Hematopoietic multipotent progenitor cell treated with erythropoietin and hydrocortisone succinate and interleukin-3 and kit ligand, for 15 days (in vitro differentiated cells): ENCODE measurements at regions not wholly inside any gene's neighbourhood (a gene's known extent, or its start where the extent isn't known, plus 50 kb on each side); places are given as distances from the start of the nearest gene placed in this dataset.
"Not testable (repeated sequence)": the region's sequence is repeated elsewhere in the genome, so short reads cannot be mapped to it uniquely, and the experiment has no call there.

Source experiments
- DNase-seq: peaks from one replicate; pipeline ENCODE4 v3.0.0-alpha.2; 2015; ENCODE audit warnings: low spot score

DNA sequence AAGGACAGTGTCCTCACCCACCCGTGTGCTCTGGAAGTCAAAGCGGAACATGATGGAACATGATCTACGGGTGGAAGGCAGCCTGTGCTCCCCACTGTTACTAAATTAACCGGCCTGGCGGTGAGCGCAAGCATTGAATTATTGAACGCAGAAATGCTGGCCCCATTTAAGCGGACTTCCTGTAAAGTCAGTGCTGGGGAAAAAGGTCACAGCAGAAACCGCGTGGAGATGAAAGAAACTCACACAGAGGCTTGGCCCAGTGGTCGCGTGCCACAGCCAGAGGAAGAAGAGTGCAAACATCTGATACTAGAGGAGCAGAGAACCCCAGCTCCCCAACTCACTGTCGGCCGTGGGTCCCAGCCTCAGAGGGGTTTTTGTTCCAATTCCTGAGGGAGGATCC lies 321.2 kb downstream of the ADGRD1 start:
- DNase-seq, result no peak

- DNase-seq, result no peak
These were observed 322.1 kb downstream of the ADGRD1 start for GRCh38 chr12:131275824-131276223.

- no peak for DNase-seq
These were observed 322.9 kb downstream of the ADGRD1 start for GRCh38 chr12:131276501-131277185.

DNA sequence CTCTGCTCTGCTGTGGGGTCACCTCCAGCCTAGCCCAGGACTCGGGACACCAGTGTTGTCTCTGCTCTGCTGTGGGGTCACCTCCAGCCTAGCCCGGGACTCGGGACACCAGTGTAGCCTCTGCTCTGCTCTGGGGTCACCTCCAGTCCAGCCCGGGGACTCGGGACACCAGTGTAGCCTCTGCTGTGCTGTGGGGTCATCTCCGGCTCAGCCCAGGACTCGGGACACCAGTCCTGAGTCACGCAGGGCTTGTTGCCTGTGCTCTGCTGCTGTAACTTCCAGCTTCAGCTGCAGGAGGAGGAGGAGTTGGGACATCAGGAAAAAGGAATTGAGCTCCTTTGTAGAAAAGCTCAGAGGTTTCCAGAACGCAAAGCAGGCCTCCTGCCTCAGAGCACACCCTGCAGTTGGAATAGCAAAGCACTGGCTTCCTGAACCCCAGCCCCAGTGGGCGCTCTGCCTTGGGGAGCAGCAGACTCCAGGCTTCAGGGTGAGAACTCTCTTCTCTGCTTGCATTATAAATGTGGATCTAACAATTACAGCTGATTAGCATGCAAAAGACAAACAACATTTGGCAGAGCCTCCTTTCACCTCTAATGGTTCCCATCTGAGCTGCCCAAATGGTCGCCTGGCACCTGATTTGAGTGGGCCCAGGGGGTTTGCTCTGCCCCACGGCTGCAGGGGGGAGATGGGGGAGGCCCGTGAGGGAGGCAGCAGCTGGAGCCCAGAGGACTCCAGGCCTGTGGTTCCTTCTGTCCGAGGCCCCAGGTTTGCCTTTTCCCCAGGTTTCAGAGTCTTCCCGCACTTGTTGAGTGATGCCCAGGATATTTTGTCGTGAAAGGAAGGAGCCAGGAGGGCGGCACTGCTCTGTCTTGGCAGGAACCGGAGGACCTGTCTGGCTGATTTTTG lies 323.7 kb downstream of the ADGRD1 start:
- not testable (repeated sequence) for DNase-seq

- not testable (repeated sequence) for DNase-seq
These were observed 324.9 kb downstream of the ADGRD1 start for GRCh38 chr12:131278451-131279115.

GRCh38 chr12:131279281-131279921 lies 325.7 kb downstream of the ADGRD1 start:
- DNase-seq, result no peak

DNA sequence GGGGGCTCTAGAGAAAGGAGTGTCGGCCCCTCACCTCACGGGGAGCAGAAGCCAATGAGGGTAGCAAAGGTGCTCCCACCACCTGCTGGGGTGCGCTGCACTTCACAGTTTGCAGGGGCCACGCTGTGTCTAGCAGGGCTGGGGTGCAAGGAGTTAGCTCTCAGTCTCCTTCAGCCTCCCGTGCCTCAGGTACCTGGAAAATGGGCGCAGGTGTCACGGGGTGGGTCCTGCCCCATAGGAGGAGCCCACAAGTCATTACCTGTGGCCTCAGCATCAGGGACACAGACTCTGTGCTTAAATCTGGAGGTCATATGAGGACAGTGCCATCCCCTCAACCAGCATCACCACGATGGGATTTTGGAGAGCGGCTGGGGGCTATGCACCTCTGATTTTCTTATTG lies 326.7 kb downstream of the ADGRD1 start:
- DNase-seq, result no peak

DNA sequence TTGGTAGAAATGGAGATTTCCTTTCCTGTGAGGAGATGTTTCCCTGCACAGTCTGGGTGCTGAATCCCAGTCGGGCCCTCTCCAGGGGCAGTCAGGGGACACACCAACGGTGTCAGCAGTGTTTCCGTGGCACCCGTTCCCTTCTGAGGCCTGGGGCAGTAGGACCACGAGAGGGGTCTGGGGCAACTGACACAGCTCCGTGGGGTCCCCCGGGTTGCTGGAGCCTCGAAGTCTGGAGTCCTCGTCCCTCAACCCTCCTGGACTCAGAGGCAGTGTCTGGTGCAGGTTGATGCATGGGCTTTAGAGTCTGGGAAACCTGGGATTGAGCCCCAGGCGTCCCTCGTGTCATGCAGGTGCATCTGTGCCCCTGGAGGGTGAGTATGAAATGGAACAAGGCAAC lies 327.3 kb downstream of the ADGRD1 start:
- no peak for DNase-seq

DNA sequence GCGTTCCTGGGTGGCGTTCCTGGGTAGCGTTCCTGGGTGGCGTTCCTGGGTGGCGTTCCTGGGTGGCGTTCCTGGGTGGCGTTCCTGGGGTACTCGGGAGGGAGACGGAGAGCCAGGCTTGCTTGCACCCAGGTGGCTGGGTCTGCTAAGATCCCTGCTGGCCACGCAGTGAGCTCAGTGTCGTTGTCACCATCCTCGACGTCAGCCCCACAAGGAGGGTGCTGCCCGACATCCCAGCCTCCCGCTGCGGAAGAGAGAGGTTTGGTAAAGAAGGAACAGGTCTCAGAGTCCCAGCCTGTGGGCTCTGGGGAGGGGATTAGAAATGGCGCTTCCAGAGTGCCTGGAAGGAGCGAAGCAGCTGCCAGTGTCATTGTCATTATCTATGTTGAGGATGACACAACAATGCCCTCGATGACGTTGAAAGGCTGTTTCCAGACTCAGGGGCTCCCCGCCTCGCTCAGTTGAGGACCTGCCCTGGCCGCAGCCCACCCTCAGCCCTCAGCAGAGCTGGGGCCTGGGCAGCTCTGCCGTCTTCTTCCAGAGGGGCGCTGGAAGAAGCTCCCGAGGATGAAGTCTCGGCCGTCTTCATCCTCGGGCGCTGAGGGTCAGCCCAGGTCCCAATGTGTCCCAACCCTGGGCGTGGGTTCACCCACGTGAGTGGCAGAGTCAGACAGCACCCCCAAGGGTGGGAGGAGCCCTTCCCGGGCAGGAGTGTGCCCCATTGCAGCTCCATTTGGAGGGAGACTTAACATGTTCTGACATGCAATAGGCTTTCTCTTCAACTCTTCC lies 328.8 kb downstream of the ADGRD1 start:
- DNase-seq, result no peak

DNA sequence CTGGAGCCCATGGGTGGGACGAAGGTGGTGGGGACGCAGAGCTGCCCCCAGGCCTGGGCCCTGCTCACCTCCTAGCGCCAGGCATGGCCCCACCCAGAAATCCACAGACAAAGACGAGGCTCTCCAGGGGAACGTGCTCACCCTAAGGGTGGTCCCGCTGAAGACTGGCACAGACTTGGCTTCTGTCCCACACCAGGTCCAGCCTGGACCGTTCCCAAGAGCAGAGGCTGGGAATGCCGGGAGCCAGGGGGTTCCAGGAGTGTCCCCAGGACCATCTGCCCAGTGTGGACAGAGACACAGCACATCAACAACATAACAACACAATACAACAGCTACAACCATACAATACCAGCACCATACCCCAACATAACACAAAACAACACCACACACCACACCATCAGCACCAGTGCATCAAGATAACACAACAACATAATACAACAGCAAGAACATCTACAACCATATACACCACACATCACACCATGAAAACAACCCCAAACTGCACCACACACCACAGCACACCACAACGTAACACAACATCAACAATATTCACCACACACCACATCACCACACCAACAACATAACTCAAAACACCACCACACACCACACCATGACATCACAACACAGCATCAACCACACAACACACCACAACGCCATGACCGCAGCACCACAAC lies 329.6 kb downstream of the ADGRD1 start:
- DNase-seq, result no peak

DNA sequence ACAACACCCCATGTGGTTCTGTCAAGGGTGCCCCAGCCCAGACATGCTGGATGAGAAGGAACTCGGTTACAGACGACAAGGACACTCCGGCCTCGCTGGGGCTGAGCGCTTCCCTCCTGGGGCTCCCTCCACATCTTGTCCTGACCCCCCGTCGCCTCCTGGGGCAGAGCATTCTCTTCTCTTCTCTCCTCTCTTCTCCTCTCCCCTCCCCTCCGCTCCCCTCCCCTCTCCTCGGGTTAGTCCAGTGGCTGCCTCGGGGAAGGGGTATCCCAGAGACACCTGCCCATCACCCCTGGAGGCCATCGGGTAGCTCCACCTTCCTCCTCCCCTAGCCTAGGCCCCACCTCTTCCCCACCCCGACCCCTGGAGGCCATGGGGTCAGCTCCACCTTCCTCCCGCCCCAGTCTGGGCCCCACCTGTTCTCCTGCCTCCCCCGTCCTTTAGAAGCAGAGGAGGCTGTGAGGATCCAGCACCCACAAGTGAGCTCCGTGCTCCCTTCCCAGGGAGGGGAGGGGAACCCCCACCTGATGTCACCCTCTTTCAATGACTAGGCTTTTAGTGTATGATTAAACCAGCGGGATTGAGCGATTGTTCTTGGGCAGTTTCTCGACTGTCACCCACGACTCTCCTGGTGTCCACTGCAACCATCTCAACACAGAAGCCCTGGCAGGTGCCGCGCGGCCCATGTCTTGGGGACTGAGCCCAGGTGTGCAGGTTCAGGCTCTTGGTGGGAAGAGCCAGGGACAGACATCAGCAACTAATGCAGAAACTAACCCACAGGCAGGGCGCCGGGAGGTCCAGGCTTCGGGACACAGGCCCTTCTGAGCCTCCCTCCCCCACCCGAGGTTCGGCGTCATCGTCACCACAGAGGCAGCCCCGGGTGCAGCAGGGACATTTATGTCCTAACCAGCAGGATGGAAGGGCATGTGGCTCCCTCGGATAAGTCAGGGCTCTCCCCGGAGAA lies 330.4 kb downstream of the ADGRD1 start:
- not testable (repeated sequence) for DNase-seq

- not testable (repeated sequence) for DNase-seq
These were observed 331.5 kb downstream of the ADGRD1 start for GRCh38 chr12:131284954-131285904.

DNA sequence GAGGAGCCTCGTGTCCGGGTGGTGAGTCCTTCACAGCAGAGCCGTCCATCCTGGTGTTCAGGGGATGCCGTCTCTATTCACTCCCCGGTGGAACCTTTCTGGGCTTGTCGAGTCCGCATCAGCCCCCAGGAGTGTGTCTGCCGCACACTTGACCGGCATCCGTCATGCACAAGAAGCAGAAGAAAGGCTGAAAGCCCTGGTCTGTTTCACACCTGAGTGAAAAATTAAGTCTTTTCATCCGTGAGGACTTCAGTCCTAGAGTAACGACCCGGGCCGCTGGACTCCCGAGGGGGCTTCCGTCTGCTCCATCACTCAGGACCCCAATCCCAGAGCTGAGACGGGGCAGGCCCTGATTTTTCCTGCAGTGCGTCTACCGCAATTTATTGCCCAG lies 332.2 kb downstream of the ADGRD1 start:
- not testable (repeated sequence) for DNase-seq

DNA sequence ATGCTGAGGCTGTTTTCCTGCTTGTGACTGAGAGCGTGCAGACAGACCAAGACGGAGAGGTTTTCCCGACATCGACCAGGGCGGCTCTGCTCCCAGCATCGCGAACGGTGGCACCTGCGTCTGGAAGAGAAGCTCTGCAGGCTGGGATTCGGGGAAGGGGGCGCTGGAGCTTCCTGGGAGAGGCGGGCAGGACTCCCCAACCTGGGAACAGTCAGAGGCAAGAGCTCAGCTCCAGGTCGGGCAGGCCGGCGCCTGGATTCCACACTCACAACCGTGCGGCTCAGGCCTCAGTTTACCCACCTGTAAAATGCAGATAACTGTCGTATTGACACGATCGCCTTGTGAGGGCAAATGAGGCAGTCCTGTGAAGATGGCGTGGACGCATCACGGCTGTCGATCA lies 332.6 kb downstream of the ADGRD1 start:
- not testable (repeated sequence) for DNase-seq

DNA sequence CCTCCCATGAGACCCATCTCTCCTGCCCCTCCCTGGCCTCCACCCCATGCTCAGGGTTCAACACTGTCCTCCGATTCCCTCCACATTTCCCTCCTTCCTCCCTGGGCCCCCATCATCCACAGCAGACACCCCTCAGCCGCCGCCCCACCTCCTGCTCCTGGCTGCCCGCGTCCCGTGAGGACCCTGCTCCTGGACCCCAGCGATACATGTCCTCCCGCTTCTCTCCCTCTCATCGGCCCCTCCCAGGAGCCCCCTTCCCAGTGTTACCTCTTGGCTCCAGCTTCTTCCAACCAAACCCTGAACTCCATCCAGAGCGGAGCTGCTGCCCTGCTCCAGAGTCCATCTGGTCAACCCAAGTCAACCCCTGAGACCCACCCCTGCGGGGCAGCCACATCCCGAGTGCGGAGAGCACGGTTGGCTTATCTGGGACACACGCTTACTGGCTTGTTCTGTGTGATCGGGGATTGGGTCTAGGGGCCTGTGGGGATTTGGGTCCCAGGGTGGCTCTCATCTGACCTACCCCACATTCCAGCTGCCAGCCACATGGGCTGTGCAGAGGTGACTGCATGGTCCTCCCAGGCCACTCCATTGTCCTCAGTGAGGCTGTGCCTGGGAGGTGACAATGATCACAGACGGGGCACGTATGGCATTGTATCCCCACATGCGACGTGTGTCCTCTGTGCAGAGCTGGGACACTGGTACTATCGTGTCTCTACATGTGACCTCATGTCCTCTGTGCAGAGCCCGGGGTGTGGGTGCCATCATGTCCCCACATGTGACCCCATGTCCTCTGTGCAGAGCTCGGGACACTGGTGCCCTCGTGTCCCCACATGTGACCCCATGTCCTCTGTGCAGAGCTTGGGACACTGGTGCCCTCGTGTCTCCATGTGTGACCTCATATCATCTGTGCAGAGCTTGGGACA lies 333.6 kb downstream of the ADGRD1 start:
- no peak for DNase-seq

- no peak for DNase-seq
These were observed 334.4 kb downstream of the ADGRD1 start for GRCh38 chr12:131287938-131288764.
